ENCODE measurements at regions not wholly inside any gene's neighbourhood (a gene's known extent, or its start where the extent isn't known, plus 50 kb on each side); places are given as distances from the start of the nearest gene placed in this dataset.
"Not testable (repeated sequence)": the region's sequence is repeated elsewhere in the genome, so short reads cannot be mapped to it uniquely, and the experiment has no call there.

DNA sequence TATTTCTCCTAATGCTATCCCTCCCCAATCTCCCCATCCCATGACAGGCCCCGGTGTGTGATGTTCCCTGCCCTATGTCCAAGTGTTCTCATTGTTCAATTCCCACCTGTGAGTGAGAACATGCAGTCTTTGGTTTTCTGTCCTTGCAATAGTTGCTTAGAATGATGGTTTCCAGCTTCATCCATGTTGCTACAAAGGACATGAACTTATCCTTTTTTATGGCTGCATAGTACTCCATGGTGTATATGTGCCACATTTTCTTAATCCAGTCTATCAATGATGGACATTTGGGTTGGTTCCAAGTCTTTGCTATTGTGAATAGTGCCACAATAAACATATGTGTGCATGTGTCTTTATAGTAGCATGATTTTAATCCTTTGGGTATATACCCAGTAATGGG lies 51.3 kb upstream of the RIOK2 start:
- 96% methylated on average over 1 of the region's 1 CpG for WGBS
- H3K27ac ChIP-seq (ENCODE audit: low read depth); DNase-seq (ENCODE audit: extremely low spot score); H3K4me1 ChIP-seq (ENCODE audit: insufficient read depth); H3K4me3 ChIP-seq (ENCODE audit: low read depth, low read length); H3K36me3 ChIP-seq (ENCODE audit: insufficient read depth): not testable (repeated sequence)

- Histone ChIP-seq H3K36me3 (ENCODE audit: insufficient read depth) (no peaks in the 10 kb centered on the region), H3K4me3 (ENCODE audit: low read depth, low read length) (no peak overlapping the region), H3K4me1 (ENCODE audit: insufficient read depth) (no peaks in the 10 kb centered on the region), H3K27ac (ENCODE audit: low read depth) (no peak overlapping the region)
- DNase-seq (ENCODE audit: extremely low spot score) = no peak
- 33% methylated on average over 3 of the region's 3 CpGs for WGBS
Measured at GRCh38 chr5:97242341-97242740, 59.3 kb upstream of the RIOK2 start.

GRCh38 chr5:97243353-97243752 lies 60.3 kb upstream of the RIOK2 start:
- Histone ChIP-seq H3K36me3 (ENCODE audit: insufficient read depth) (no peaks in the 10 kb centered on the region), H3K4me1 (ENCODE audit: insufficient read depth) (no peaks in the 10 kb centered on the region), H3K4me3 (ENCODE audit: low read depth, low read length) (no peak overlapping the region), H3K27ac (ENCODE audit: low read depth) (no peak overlapping the region)
- 46% methylated on average over 2 of the region's 2 CpGs for WGBS
- no peak for DNase-seq (ENCODE audit: extremely low spot score)

GRCh38 chr5:97245386-97245785 lies 62.3 kb upstream of the RIOK2 start:
- no peak overlapping the region for H3K4me3 ChIP-seq (ENCODE audit: low read depth, low read length)
- no peaks in the 10 kb centered on the region for H3K36me3 ChIP-seq (ENCODE audit: insufficient read depth)
- 83% methylated on average over 9 of the region's 9 CpGs for WGBS
- no peak overlapping the region for H3K27ac ChIP-seq (ENCODE audit: low read depth)
- no peak for DNase-seq (ENCODE audit: extremely low spot score)
- H3K4me1 ChIP-seq (ENCODE audit: insufficient read depth) = no peaks in the 10 kb centered on the region

DNA sequence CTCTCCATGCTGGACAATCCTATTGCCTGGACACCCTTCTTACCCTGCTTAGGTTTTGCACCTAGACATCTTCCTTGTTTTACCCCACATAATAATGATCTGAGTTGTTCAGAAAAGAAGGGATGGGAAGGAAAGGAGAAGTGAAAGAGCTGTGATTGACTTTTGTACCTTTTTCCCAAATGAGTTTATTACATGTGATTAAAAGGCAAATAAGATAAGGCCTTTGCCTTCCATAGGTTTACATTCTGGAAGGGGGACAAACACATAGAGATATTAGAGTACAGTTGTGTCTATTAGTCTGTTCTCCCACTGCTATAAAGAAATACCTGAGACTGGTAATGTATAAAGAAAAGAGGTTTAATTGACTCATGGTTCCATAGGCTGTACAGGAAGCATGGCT lies 67.1 kb upstream of the RIOK2 start:
- Histone ChIP-seq H3K4me1 (ENCODE audit: insufficient read depth) (no peaks in the 10 kb centered on the region), H3K27ac (ENCODE audit: low read depth) (no peak overlapping the region), H3K4me3 (ENCODE audit: low read depth, low read length) (no peak overlapping the region), H3K36me3 (ENCODE audit: insufficient read depth) (no peaks in the 10 kb centered on the region)
- DNase-seq (ENCODE audit: extremely low spot score) = no peak

DNA sequence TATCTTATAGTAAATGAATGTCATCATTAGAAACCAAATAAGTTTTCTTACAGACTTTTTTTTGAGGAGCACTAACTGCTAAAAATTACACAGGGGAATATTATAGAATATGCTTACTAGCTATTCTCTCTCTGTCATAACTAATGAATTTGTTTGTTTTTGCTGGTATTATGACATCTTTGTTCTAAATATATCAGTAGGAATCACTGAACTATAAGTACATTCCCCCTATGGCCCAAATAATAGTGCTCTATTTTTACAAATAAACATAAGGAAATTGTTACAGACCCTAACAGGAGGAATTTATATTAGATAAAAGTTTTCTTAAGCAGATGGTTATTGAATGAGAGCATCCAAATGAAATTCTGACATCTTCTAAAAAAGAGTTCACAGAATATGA lies 83.0 kb upstream of the RIOK2 start:
- Histone ChIP-seq H3K36me3 (ENCODE audit: insufficient read depth) (no peaks in the 10 kb centered on the region), H3K4me1 (ENCODE audit: insufficient read depth) (no peaks in the 10 kb centered on the region), H3K4me3 (ENCODE audit: low read depth, low read length) (no peak overlapping the region), H3K27ac (ENCODE audit: low read depth) (no peak overlapping the region)
- DNase-seq (ENCODE audit: extremely low spot score) = no peak

- no peaks in the 10 kb centered on the region for H3K36me3 ChIP-seq (ENCODE audit: insufficient read depth)
- H3K4me3 ChIP-seq (ENCODE audit: low read depth, low read length) = no peak overlapping the region
- H3K27ac ChIP-seq (ENCODE audit: low read depth) = no peak overlapping the region
- no peaks in the 10 kb centered on the region for H3K4me1 ChIP-seq (ENCODE audit: insufficient read depth)
- 27% methylated on average over 5 of the region's 5 CpGs for WGBS
- DNase-seq (ENCODE audit: extremely low spot score) = no peak
Measured at GRCh38 chr5:97266576-97266975, 83.5 kb upstream of the RIOK2 start.

- H3K27ac ChIP-seq (ENCODE audit: low read depth) = no peak overlapping the region
- H3K36me3 ChIP-seq (ENCODE audit: insufficient read depth) = no peaks in the 10 kb centered on the region
- 87% methylated on average over 3 of the region's 3 CpGs for WGBS
- no peak for DNase-seq (ENCODE audit: extremely low spot score)
- no peak overlapping the region for H3K4me3 ChIP-seq (ENCODE audit: low read depth, low read length)
- H3K4me1 ChIP-seq (ENCODE audit: insufficient read depth) = no peaks in the 10 kb centered on the region
Measured at GRCh38 chr5:97267767-97268166, 84.7 kb upstream of the RIOK2 start.

GRCh38 chr5:97276474-97277120 lies 93.5 kb upstream of the RIOK2 start:
- DNase-seq (ENCODE audit: extremely low spot score) = no peak
- Histone ChIP-seq H3K27ac (ENCODE audit: low read depth) (no peak overlapping the region), H3K4me1 (ENCODE audit: insufficient read depth) (no peaks in the 10 kb centered on the region), H3K36me3 (ENCODE audit: insufficient read depth) (no peaks in the 10 kb centered on the region), H3K4me3 (ENCODE audit: low read depth, low read length) (no peak overlapping the region)
- WGBS = 72% methylated on average over 3 of the region's 3 CpGs

- Histone ChIP-seq H3K27ac (ENCODE audit: low read depth) (no peak overlapping the region), H3K36me3 (ENCODE audit: insufficient read depth) (no peaks in the 10 kb centered on the region), H3K4me1 (ENCODE audit: insufficient read depth) (no peaks in the 10 kb centered on the region), H3K4me3 (ENCODE audit: low read depth, low read length) (no peak overlapping the region)
- WGBS = 93% methylated on average over 7 of the region's 7 CpGs
- no peak for DNase-seq (ENCODE audit: extremely low spot score)
Measured at GRCh38 chr5:97281257-97281656, 98.2 kb upstream of the RIOK2 start.

- Histone ChIP-seq H3K4me3 (ENCODE audit: low read depth, low read length) (no peak overlapping the region), H3K4me1 (ENCODE audit: insufficient read depth) (no peaks in the 10 kb centered on the region), H3K36me3 (ENCODE audit: insufficient read depth) (no peaks in the 10 kb centered on the region), H3K27ac (ENCODE audit: low read depth) (no peak overlapping the region)
- DNase-seq (ENCODE audit: extremely low spot score) = no peak
- WGBS = 19% methylated on average over 5 of the region's 5 CpGs
Measured at GRCh38 chr5:97297063-97297703, 114.1 kb upstream of the RIOK2 start.

- H3K36me3 ChIP-seq (ENCODE audit: insufficient read depth) = no peaks in the 10 kb centered on the region
- H3K4me3 ChIP-seq (ENCODE audit: low read depth, low read length) = no peak overlapping the region
- H3K27ac ChIP-seq (ENCODE audit: low read depth) = no peak overlapping the region
- DNase-seq (ENCODE audit: extremely low spot score) = no peak
- H3K4me1 ChIP-seq (ENCODE audit: insufficient read depth) = no peaks in the 10 kb centered on the region
Measured at GRCh38 chr5:97297704-97298091, 114.7 kb upstream of the RIOK2 start.

DNA sequence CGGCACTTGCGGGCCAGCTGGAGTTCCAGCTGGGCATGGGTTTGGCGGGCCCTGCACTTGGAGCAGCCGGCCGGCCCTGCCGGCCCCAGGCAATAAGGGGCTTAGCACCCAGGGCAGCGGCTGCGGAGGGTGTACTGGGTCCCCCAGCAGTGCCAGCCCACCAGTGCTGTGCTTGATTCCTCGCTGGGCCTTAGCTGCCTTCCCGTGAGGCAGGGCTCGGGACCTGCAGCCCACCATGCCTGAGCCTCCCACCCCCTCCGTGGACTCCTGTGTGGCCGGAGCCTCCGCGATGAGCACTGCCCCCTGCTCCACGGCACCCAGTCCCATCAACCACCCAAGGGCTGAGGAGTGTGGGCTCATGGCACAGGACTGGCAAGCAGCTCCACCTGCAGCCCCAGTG lies 118.1 kb upstream of the RIOK2 start:
- not testable (repeated sequence) for H3K4me3 ChIP-seq (ENCODE audit: low read depth, low read length); H3K4me1 ChIP-seq (ENCODE audit: insufficient read depth); DNase-seq (ENCODE audit: extremely low spot score); H3K27ac ChIP-seq (ENCODE audit: low read depth); H3K36me3 ChIP-seq (ENCODE audit: insufficient read depth)
- 88% methylated on average over 16 of the region's 16 CpGs for WGBS

DNA sequence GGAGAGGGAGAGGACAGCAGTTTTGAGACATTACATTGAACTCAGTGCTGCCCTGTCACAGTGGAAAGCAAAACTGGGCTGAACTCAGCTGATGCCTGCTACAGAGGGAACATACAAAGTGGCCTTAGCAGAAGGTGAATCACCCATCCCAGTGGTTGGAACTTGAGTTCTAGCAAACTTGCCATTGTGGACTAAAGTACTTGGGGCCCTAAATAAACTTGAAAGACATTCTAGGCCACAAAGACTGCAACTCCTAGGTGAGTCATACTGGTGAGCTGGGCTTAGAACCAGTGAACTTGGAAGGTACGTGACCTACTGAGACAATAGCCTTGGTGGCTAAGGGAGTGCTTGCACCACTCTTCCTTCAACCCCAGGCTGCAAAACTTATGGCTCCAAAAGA lies 155.7 kb upstream of the RIOK2 start:
- Histone ChIP-seq H3K4me3 (ENCODE audit: low read depth, low read length) (no peak overlapping the region), H3K27ac (ENCODE audit: low read depth) (no peak overlapping the region), H3K4me1 (ENCODE audit: insufficient read depth) (no peaks in the 10 kb centered on the region), H3K36me3 (ENCODE audit: insufficient read depth) (no peaks in the 10 kb centered on the region)
- DNase-seq (ENCODE audit: extremely low spot score) = no peak
- whole genome bisulfite sequencing = 92% methylated on average over 1 of the region's 1 CpG

GRCh38 chr5:97355775-97356174 lies 172.7 kb upstream of the RIOK2 start:
- WGBS = 72% methylated on average over 4 of the region's 4 CpGs

More at GRCh38 chr5:97355775-97356174, 172.7 kb upstream of the RIOK2 start:
- H3K4me1 ChIP-seq (ENCODE audit: insufficient read depth) = no peaks in the 10 kb centered on the region
- no peak for DNase-seq (ENCODE audit: extremely low spot score)
- H3K36me3 ChIP-seq (ENCODE audit: insufficient read depth) = no peaks in the 10 kb centered on the region
- no peak overlapping the region for H3K27ac ChIP-seq (ENCODE audit: low read depth)
- H3K4me3 ChIP-seq (ENCODE audit: low read depth, low read length) = no peak overlapping the region
